ENCODE measurements at regions not wholly inside any gene's neighbourhood (a gene's known extent, or its start where the extent isn't known, plus 50 kb on each side); places are given as distances from the start of the nearest gene placed in this dataset.

- Histone ChIP-seq H3K36me3 (ENCODE audit: insufficient read depth, low read length) (no peaks in the 10 kb centered on the region), H3F3A (ENCODE audit: insufficient read depth, low read length, poor library complexity, severe bottlenecking) (no peaks in the 10 kb centered on the region), H3K27ac (ENCODE audit: low read length) (no peak overlapping the region), H3K79me2 (replicated peaks; ENCODE audit: insufficient read depth, low read length) (no peaks in the 10 kb centered on the region), H2AFZ (ENCODE audit: low read depth, low read length) (no peak overlapping the region), H3K9ac (ENCODE audit: low read length) (no peak overlapping the region), H3K9me3 (ENCODE audit: low read length) (no peaks in the 10 kb centered on the region), H3K4me2 (ENCODE audit: low read length) (no peak overlapping the region), H3K27me3 (ENCODE audit: insufficient read depth, low read depth, low read length) (no peaks in the 10 kb centered on the region), H3K9me2 (ENCODE audit: insufficient read depth, low read length) (no peaks in the 10 kb centered on the region), H3K4me3 (ENCODE audit: low read length) (no peak overlapping the region), H4K20me1 (ENCODE audit: insufficient read depth) (no peaks in the 10 kb centered on the region)
- no peak for TF ChIP-seq SMC3 (conservative IDR thresholded peaks at IDR 0.05; ENCODE audit: poor library complexity)
- no peak for TF ChIP-seq CTCF (IDR thresholded peaks at IDR 0.05; ENCODE audit: poor library complexity, severe bottlenecking)
- TF ChIP-seq RAD21 (conservative IDR thresholded peaks at IDR 0.05), result no peak
- TF ChIP-seq REST (IDR thresholded peaks at IDR 0.05; ENCODE audit: borderline replicate concordance), result no peak
- TF ChIP-seq EP300 (conservative IDR thresholded peaks at IDR 0.05; ENCODE audit: poor library complexity, severe bottlenecking), result no peak
- TF ChIP-seq TAF1 (IDR thresholded peaks at IDR 0.05; ENCODE audit: low read depth), result no peak
- no peak for TF ChIP-seq MXI1 (conservative IDR thresholded peaks at IDR 0.05; ENCODE audit: poor library complexity, severe bottlenecking)
- no peak for TF ChIP-seq POLR2AphosphoS5 (IDR thresholded peaks at IDR 0.05)
- no peak for TF ChIP-seq EZH2 (IDR thresholded peaks at IDR 0.05; ENCODE audit: borderline replicate concordance, insufficient read depth, low read length, poor library complexity, severe bottlenecking)
These were observed 305.8 kb downstream of the MDFIC start for GRCh38 chr7:115227473-115228235.

- H3K4me3 ChIP-seq (ENCODE audit: low read length), result no peak overlapping the region
- no peak overlapping the region for H3K9ac ChIP-seq (ENCODE audit: low read length)
- H4K20me1 ChIP-seq (ENCODE audit: insufficient read depth), result no peaks in the 10 kb centered on the region
- TF ChIP-seq POLR2AphosphoS5 (IDR thresholded peaks at IDR 0.05) (no peak), EP300 (conservative IDR thresholded peaks at IDR 0.05; ENCODE audit: poor library complexity, severe bottlenecking) (no peak), RAD21 (conservative IDR thresholded peaks at IDR 0.05) (no peak), SMC3 (conservative IDR thresholded peaks at IDR 0.05; ENCODE audit: poor library complexity) (no peak), MXI1 (conservative IDR thresholded peaks at IDR 0.05; ENCODE audit: poor library complexity, severe bottlenecking) (no peak), CTCF (IDR thresholded peaks at IDR 0.05; ENCODE audit: poor library complexity, severe bottlenecking) (no peak), REST (IDR thresholded peaks at IDR 0.05; ENCODE audit: borderline replicate concordance) (no peak), EZH2 (IDR thresholded peaks at IDR 0.05; ENCODE audit: borderline replicate concordance, insufficient read depth, low read length, poor library complexity, severe bottlenecking) (no peak), TAF1 (IDR thresholded peaks at IDR 0.05; ENCODE audit: low read depth) (no peak)
- H3K27me3 ChIP-seq (ENCODE audit: insufficient read depth, low read depth, low read length), result no peaks in the 10 kb centered on the region
- no peaks in the 10 kb centered on the region for H3K9me2 ChIP-seq (ENCODE audit: insufficient read depth, low read length)
- H3F3A ChIP-seq (ENCODE audit: insufficient read depth, low read length, poor library complexity, severe bottlenecking), result no peaks in the 10 kb centered on the region
- H3K4me2 ChIP-seq (ENCODE audit: low read length), result no peak overlapping the region
- no peaks in the 10 kb centered on the region for H3K79me2 ChIP-seq (replicated peaks; ENCODE audit: insufficient read depth, low read length)
- no peaks in the 10 kb centered on the region for H3K36me3 ChIP-seq (ENCODE audit: insufficient read depth, low read length)
- H3K27ac ChIP-seq (ENCODE audit: low read length), result no peak overlapping the region
- H2AFZ ChIP-seq (ENCODE audit: low read depth, low read length), result no peak overlapping the region
- H3K9me3 ChIP-seq (ENCODE audit: low read length), result no peaks in the 10 kb centered on the region
These were observed 304.5 kb downstream of the MDFIC start for GRCh38 chr7:115226410-115226809.

Data from neural cell (in vitro differentiated cells).